Dermis blood vessel endothelial cell (primary cell): ENCODE measurements at regions not wholly inside any gene's neighbourhood (a gene's known extent, or its start where the extent isn't known, plus 50 kb on each side); places are given as distances from the start of the nearest gene placed in this dataset.

Experiments
- DNase-seq: peaks from one replicate; pipeline ENCODE4 v3.0.0; 2010

DNA sequence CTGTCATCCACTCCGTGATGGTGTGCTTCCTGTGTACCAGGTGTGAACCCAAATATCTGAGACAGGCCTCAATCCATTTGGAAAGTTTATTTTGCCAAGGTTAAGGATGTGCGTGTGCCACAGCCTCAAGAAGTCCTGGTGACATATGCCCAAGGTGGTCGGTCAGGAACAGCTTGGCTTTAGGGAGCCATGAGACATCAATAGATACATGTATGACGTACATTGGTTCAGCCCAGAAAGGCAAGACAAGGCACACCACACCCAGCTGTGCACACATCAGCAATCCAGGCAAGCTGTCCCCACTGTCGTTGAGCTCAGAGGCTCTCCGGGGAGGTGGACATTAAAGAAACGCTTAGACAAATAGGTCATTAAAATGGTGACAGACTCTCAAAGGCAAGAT, 56.8 kb upstream of the SHANK2 start:
- DNase-seq = no peak

DNA sequence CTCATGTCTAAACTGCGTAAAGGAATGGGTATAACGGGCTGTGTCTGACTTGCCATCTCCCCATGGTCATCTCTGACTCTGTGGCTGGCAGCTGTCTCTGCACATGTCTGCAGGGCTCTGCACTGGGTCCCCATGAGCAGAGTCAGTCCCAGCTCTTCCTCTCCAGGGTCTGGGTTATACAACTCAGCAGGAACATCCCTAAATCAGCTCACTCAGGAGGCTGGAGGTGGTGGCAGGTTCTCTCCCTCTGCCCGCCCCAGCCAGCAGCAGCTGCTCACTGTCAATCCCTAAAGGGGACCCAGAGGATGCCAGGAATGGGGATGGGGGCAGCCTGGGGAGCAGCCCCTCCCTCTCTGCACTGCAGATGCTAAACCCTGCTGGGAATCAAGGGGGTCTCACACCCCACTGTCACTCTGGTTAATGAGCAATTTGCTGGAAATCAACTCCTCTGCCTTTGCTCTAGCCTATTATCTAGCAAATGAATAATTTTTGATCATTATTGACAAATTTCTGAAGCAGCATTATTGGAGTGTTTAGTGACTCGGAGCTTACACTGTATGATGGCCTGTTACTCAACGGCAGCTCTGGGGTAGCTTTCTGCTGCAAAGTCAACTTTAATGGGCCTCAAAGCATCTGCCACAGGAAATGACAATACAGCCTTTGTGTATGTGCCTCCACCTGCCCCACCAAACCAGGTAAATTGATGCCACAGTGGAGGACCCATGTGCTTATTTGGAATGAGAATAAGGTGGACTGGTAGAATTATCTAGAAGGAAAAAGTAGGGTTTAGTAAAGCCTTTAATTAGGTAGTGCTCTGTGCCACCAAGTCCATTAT, 55.7 kb upstream of the SHANK2 start:
- DNase-seq = no peak

DNA sequence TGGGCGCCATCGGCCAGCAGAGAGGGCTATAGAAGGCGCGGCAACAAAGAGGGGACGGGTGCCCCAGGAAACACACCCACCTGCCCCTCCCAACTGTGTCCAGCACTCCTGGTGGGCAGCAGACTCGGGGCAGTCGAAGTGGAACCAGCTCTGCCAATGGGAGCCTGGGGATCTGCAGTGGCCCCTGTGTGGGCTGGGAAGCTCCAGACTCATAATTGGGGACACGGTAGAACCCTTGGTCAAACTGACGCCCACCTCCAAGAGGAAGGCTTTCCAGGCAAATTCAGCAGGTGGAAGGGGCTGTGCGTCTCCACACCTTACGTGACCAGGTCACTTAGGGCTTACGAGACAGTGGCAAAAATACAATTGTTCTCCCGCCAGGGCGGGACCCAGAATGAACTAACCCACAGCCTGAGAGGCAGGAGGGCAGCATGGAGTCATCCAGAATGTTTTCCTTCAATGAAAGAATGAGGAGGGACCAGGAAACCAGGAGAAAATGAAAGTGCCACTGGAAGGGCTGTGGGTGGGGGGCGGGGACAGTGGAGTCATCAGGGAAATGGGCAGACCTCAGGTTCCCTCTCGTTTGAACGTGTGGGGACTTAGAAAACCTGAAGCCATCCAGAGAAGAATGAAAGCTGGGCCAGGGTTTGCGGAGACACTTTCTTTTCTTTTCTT, 53.2 kb upstream of the SHANK2 start:
- DNase-seq = no peak

DNA sequence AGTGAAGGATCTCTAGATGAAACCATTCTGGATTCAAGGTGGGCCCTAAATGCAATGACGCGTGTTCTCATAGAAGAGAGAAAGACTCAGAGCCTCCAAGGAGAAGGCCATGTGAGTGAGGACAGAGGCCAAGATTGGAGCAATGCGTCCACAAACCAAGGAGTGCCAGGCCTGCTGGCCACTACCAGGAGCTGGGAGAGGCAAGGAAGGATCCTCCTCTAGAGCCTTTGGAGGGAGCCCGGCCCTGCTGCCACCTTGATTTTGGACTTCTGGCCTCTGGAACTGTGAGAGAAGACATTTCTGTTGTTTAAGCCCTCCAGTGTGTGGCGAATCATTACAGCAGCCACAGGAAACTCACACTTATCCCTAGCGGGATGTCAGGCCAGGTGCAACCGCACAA, 52.7 kb upstream of the SHANK2 start:
- DNase-seq = no peak

DNA sequence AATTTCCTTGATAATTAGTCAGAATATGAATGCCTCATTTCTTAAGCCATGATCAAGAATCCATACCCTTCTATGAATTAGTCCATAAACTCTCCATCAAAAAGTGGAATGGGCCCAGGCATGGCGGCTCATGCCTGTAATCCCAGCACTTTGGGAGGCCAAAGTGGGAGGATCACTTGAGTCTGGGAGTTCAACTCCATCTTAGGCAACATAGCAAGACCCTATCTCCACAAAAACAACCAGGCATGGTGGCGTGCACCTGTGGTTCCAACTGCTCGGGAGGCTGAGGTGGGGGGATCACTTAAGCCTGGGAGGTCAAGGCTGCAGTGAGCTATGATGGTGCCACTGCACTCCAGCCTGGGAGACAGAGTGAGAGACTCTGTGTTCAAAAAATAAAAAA, 52.1 kb upstream of the SHANK2 start:
- no peak for DNase-seq

DNA sequence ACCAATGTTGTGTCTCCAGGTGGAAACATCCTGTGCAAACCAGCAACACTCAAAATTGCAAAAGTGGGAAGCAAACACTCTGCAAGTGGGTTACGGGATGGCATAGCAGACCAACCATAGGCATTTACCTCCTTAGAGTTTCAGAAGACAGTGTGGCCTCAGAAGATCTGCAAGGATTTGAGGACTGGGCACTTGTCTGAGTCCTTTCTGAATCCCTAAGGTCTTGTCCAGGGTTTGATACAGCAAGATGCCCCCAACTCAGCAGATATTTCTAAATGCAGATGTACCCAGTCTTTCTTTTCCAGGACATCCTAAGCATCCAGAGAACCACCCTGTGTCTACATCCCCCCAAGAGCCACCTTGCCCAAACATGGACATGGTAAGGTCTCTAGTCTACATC, 51.7 kb upstream of the SHANK2 start:
- no peak for DNase-seq

DNA sequence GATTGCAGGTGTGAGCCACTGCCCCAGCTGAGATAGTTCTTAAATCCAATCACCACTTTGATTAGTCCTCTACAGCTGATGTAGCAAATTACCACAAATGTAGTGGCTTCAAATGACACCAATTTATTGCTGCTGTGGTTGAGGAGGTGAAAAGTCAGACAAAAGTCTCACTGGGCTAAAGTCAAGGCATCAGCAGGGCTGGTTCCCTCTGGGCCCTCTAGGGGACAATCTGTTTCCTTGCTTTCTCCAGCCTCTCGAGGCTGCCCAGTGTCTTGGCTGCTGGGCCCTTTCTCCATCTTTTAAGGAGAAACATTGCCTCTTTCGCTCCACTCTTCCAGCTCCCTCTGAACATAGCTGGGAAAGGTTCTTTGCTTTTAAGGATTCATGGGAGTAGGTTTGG, 50.5 kb upstream of the SHANK2 start:
- DNase-seq = no peak

DNA sequence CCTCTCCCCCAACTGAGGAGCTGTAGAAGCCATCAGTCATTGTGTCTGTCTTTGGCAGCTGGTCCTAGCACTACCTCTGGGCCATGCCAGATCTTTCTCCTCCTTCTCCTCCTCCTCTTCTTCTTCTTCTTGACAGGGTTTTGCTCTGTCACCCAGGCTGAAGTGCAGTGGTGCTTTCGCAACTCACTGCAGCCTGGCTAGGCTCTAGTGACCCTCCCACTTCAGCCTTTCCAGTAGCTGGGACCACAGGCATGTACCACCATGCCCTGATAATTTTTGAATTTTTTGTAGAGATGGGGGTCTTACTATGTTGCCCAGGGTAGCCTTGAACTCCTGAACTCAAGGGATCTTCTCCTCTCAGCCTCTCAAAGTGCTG, 50.1 kb upstream of the SHANK2 start:
- no peak for DNase-seq
